ENCODE measurements at regions not wholly inside any gene's neighbourhood (a gene's known extent, or its start where the extent isn't known, plus 50 kb on each side); places are given as distances from the start of the nearest gene placed in this dataset.

GRCh38 chr2:100699131-100699530 is 120.8 kb upstream of the NPAS2 start:
- Histone ChIP-seq H3K27me3 (ENCODE audit: insufficient read depth, insufficient read length) (no peaks in the 10 kb centered on the region), H3K9me3 (ENCODE audit: insufficient read depth, low read length) (no peaks in the 10 kb centered on the region; the same call in 1 of the 2 replicates), H3K4me3 (ENCODE audit: insufficient read length, low read depth) (no peak overlapping the region), H3K4me1 (ENCODE audit: insufficient read depth, insufficient read length) (no peaks in the 10 kb centered on the region), H3K36me3 (ENCODE audit: insufficient read depth, insufficient read length, low read length) (no peaks in the 10 kb centered on the region), H3K9ac (ENCODE audit: insufficient read length, low read depth) (no peak overlapping the region)
- no peak for DNase-seq (ENCODE audit: low read depth, low spot score)
- TF ChIP-seq YY1 (IDR thresholded peaks at IDR 0.05; ENCODE audit: insufficient read depth, insufficient read length): no peak
- TF ChIP-seq SUZ12 (IDR thresholded peaks at IDR 0.05; ENCODE audit: extremely low read depth, insufficient read depth, insufficient read length): no peak
- no peak for TF ChIP-seq ZNF274 (IDR thresholded peaks at IDR 0.05; ENCODE audit: low read depth, low read length)

GRCh38 chr2:100702438-100703109 is 117.4 kb upstream of the NPAS2 start:
- Histone ChIP-seq H3K4me1 (ENCODE audit: insufficient read depth, insufficient read length) (no peaks in the 10 kb centered on the region), H3K36me3 (ENCODE audit: insufficient read depth, insufficient read length, low read length) (no peaks in the 10 kb centered on the region), H3K9me3 (ENCODE audit: insufficient read depth, low read length) (no peaks in the 10 kb centered on the region; the same call in 1 of the 2 replicates), H3K4me3 (ENCODE audit: insufficient read length, low read depth) (no peak overlapping the region), H3K9ac (ENCODE audit: insufficient read length, low read depth) (no peak overlapping the region), H3K27me3 (ENCODE audit: insufficient read depth, insufficient read length) (no peaks in the 10 kb centered on the region)
- no peak for DNase-seq (ENCODE audit: low read depth, low spot score)
- no peak for TF ChIP-seq ZNF274 (IDR thresholded peaks at IDR 0.05; ENCODE audit: low read depth, low read length)
- TF ChIP-seq YY1 (IDR thresholded peaks at IDR 0.05; ENCODE audit: insufficient read depth, insufficient read length): no peak
- no peak for TF ChIP-seq SUZ12 (IDR thresholded peaks at IDR 0.05; ENCODE audit: extremely low read depth, insufficient read depth, insufficient read length)

- no peaks in the 10 kb centered on the region; the same call in 1 of the 2 replicates for H3K9me3 ChIP-seq (ENCODE audit: insufficient read depth, low read length)
- no peak overlapping the region for H3K9ac ChIP-seq (ENCODE audit: insufficient read length, low read depth)
- no peaks in the 10 kb centered on the region for H3K36me3 ChIP-seq (ENCODE audit: insufficient read depth, insufficient read length, low read length)
- TF ChIP-seq ZNF274 (IDR thresholded peaks at IDR 0.05; ENCODE audit: low read depth, low read length) (no peak), YY1 (IDR thresholded peaks at IDR 0.05; ENCODE audit: insufficient read depth, insufficient read length) (no peak), SUZ12 (IDR thresholded peaks at IDR 0.05; ENCODE audit: extremely low read depth, insufficient read depth, insufficient read length) (no peak)
- no peaks in the 10 kb centered on the region for H3K4me1 ChIP-seq (ENCODE audit: insufficient read depth, insufficient read length)
- DNase-seq (ENCODE audit: low read depth, low spot score): no peak
- no peaks in the 10 kb centered on the region for H3K27me3 ChIP-seq (ENCODE audit: insufficient read depth, insufficient read length)
- no peak overlapping the region for H3K4me3 ChIP-seq (ENCODE audit: insufficient read length, low read depth)
Measured at GRCh38 chr2:100703213-100703612, 116.7 kb upstream of the NPAS2 start.

GRCh38 chr2:100703739-100704138 is 116.2 kb upstream of the NPAS2 start:
- Histone ChIP-seq H3K36me3 (ENCODE audit: insufficient read depth, insufficient read length, low read length) (no peaks in the 10 kb centered on the region), H3K9ac (ENCODE audit: insufficient read length, low read depth) (no peak overlapping the region), H3K4me3 (ENCODE audit: insufficient read length, low read depth) (no peak overlapping the region), H3K27me3 (ENCODE audit: insufficient read depth, insufficient read length) (no peaks in the 10 kb centered on the region), H3K4me1 (ENCODE audit: insufficient read depth, insufficient read length) (no peaks in the 10 kb centered on the region), H3K9me3 (ENCODE audit: insufficient read depth, low read length) (no peaks in the 10 kb centered on the region)
- DNase-seq (ENCODE audit: low read depth, low spot score): no peak
- TF ChIP-seq YY1 (IDR thresholded peaks at IDR 0.05; ENCODE audit: insufficient read depth, insufficient read length) (no peak), ZNF274 (IDR thresholded peaks at IDR 0.05; ENCODE audit: low read depth, low read length) (no peak), SUZ12 (IDR thresholded peaks at IDR 0.05; ENCODE audit: extremely low read depth, insufficient read depth, insufficient read length) (no peak)

- Histone ChIP-seq H3K36me3 (ENCODE audit: insufficient read depth, insufficient read length, low read length) (no peaks in the 10 kb centered on the region), H3K4me3 (ENCODE audit: insufficient read length, low read depth) (no peak overlapping the region), H3K9me3 (ENCODE audit: insufficient read depth, low read length) (no peaks in the 10 kb centered on the region), H3K9ac (ENCODE audit: insufficient read length, low read depth) (no peak overlapping the region), H3K27me3 (ENCODE audit: insufficient read depth, insufficient read length) (no peaks in the 10 kb centered on the region), H3K4me1 (ENCODE audit: insufficient read depth, insufficient read length) (no peaks in the 10 kb centered on the region)
- no peak for TF ChIP-seq ZNF274 (IDR thresholded peaks at IDR 0.05; ENCODE audit: low read depth, low read length)
- no peak for TF ChIP-seq YY1 (IDR thresholded peaks at IDR 0.05; ENCODE audit: insufficient read depth, insufficient read length)
- no peak for TF ChIP-seq SUZ12 (IDR thresholded peaks at IDR 0.05; ENCODE audit: extremely low read depth, insufficient read depth, insufficient read length)
- DNase-seq (ENCODE audit: low read depth, low spot score): no peak
Measured at GRCh38 chr2:100704156-100704555, 115.8 kb upstream of the NPAS2 start.

GRCh38 chr2:100704711-100705110 is 115.2 kb upstream of the NPAS2 start:
- Histone ChIP-seq H3K4me3 (ENCODE audit: insufficient read length, low read depth) (no peak overlapping the region), H3K36me3 (ENCODE audit: insufficient read depth, insufficient read length, low read length) (no peaks in the 10 kb centered on the region), H3K9me3 (ENCODE audit: insufficient read depth, low read length) (no peaks in the 10 kb centered on the region), H3K4me1 (ENCODE audit: insufficient read depth, insufficient read length) (no peaks in the 10 kb centered on the region), H3K27me3 (ENCODE audit: insufficient read depth, insufficient read length) (no peaks in the 10 kb centered on the region), H3K9ac (ENCODE audit: insufficient read length, low read depth) (no peak overlapping the region)
- DNase-seq (ENCODE audit: low read depth, low spot score): no peak
- TF ChIP-seq SUZ12 (IDR thresholded peaks at IDR 0.05; ENCODE audit: extremely low read depth, insufficient read depth, insufficient read length) (no peak), YY1 (IDR thresholded peaks at IDR 0.05; ENCODE audit: insufficient read depth, insufficient read length) (no peak), ZNF274 (IDR thresholded peaks at IDR 0.05; ENCODE audit: low read depth, low read length) (no peak)

- Histone ChIP-seq H3K4me3 (ENCODE audit: insufficient read length, low read depth) (no peak overlapping the region), H3K36me3 (ENCODE audit: insufficient read depth, insufficient read length, low read length) (no peaks in the 10 kb centered on the region), H3K4me1 (ENCODE audit: insufficient read depth, insufficient read length) (no peaks in the 10 kb centered on the region), H3K27me3 (ENCODE audit: insufficient read depth, insufficient read length) (no peaks in the 10 kb centered on the region), H3K9me3 (ENCODE audit: insufficient read depth, low read length) (no peaks in the 10 kb centered on the region), H3K9ac (ENCODE audit: insufficient read length, low read depth) (no peak overlapping the region)
- no peak for DNase-seq (ENCODE audit: low read depth, low spot score)
- TF ChIP-seq SUZ12 (IDR thresholded peaks at IDR 0.05; ENCODE audit: extremely low read depth, insufficient read depth, insufficient read length): no peak
- TF ChIP-seq ZNF274 (IDR thresholded peaks at IDR 0.05; ENCODE audit: low read depth, low read length): no peak
- TF ChIP-seq YY1 (IDR thresholded peaks at IDR 0.05; ENCODE audit: insufficient read depth, insufficient read length): no peak
Measured at GRCh38 chr2:100707016-100707947, 112.7 kb upstream of the NPAS2 start.

Data from NT2/D1 (cell line).